H1 (cell line): ENCODE measurements at regions not wholly inside any gene's neighbourhood (a gene's known extent, or its start where the extent isn't known, plus 50 kb on each side); places are given as distances from the start of the nearest gene placed in this dataset.

Source experiments
- CTCF ChIA-PET: fragments of 300-600 bp; sonication (Branson Sonifier 250); formaldehyde crosslinking; loops from one replicate; lab custom pipeline; 2021; ENCODE audit not compliant: partially characterized antibody; lab: Charles Lee
- POLR2A ChIA-PET: fragments of 300-600 bp; sonication (Branson Sonifier 250); formaldehyde crosslinking; loops from one replicate; lab custom pipeline; 2021; ENCODE audit warnings: inconsistent platforms; ENCODE audit not compliant: partially characterized antibody; lab: Charles Lee
- DNase-seq, 2 experiments: peaks; one replicate each; pipeline versions ENCODE4 v3.0.0 to v3.0.0-alpha.2; 2010 to 2022; ENCODE audit warnings: low spot score in 2 of 2, low read depth in 1 of 2, mixed read lengths in 1 of 2
- FAIRE-seq: peaks from 2 replicates; lab custom pipeline; 2011; peaks lifted over from hg19 to GRCh38; lab: Jason Lieb, UNC
- H2AFZ ChIP-seq: 2 replicates; pipeline ENCODE4 v1.8.1; 2012; ENCODE audit warnings: low read length, inconsistent platforms
- H2AK5ac ChIP-seq: 2 replicates; pipeline ENCODE4 v1.6.1; 2013; ENCODE audit warnings: low read depth, low read length
- H2BK120ac ChIP-seq: replicated peaks from 2 replicates; pipeline ENCODE3; 2013; ENCODE audit warnings: low read depth, low read length, inconsistent platforms
- H2BK12ac ChIP-seq: 2 replicates; pipeline ENCODE4 v1.6.1; 2013; ENCODE audit warnings: low read depth, low read length
- H2BK15ac ChIP-seq: 2 replicates; pipeline ENCODE4 v1.6.1; 2013; ENCODE audit warnings: low read length
- H2BK20ac ChIP-seq: 2 replicates; pipeline ENCODE4 v1.6.1; 2013; ENCODE audit warnings: low read length
- H2BK5ac ChIP-seq: 2 replicates; pipeline ENCODE4 v1.6.1; 2013; ENCODE audit warnings: low read depth, low read length
- H3K14ac ChIP-seq: 2 replicates; pipeline ENCODE4 v1.6.1; 2013; ENCODE audit warnings: inconsistent platforms; ENCODE audit not compliant: insufficient read length
- H3K18ac ChIP-seq: 2 replicates; pipeline ENCODE4 v1.6.1; 2013; ENCODE audit warnings: low read length; ENCODE audit errors: extremely low read depth
- H3K23ac ChIP-seq: 2 replicates; pipeline ENCODE4 v1.6.1; 2013; ENCODE audit warnings: inconsistent platforms; ENCODE audit not compliant: insufficient read length
- H3K23me2 ChIP-seq: 2 replicates; pipeline ENCODE4 v1.6.1; 2013; ENCODE audit warnings: low read depth, low read length
- H3K27ac ChIP-seq: 2 replicates; pipeline ENCODE4 v1.6.1; 2011; ENCODE audit warnings: low read depth, low read length, inconsistent platforms
- H3K27me3 ChIP-seq, 4 experiments: replicated peaks in 1 of 4; 1 replicate in 1 of 4; 2 replicates in 3 of 4; pipeline versions ENCODE4 v1.6.1 to v1.8.1; 2011 to 2013; ENCODE audit warnings: low read length in 3 of 4, mild to moderate bottlenecking in 3 of 4, inconsistent platforms in 2 of 4, mixed read lengths in 2 of 4, moderate library complexity in 1 of 4; ENCODE audit not compliant: control insufficient read depth in 3 of 4, insufficient read depth in 3 of 4; ENCODE audit errors: extremely low read depth in 1 of 4
- H3K36me3 ChIP-seq, 4 experiments: 2 replicates each; pipeline versions ENCODE4 v1.6.1 to v1.8.1; 2011 to 2013; ENCODE audit warnings: mild to moderate bottlenecking in 4 of 4, low read length in 3 of 4, moderate library complexity in 2 of 4, control low read depth in 1 of 4, inconsistent platforms in 1 of 4; ENCODE audit not compliant: insufficient read depth in 4 of 4, control insufficient read depth in 2 of 4
- H3K4ac ChIP-seq: replicated peaks from 2 replicates; pipeline ENCODE3; 2013; ENCODE audit warnings: low read length, low read depth, mixed read lengths, inconsistent platforms; ENCODE audit not compliant: insufficient read length
- H3K4me1 ChIP-seq, 4 experiments: replicated peaks in 1 of 4; 1 replicate in 1 of 4; 2 replicates in 3 of 4; pipeline versions ENCODE4 v1.6.1 to v1.8.1; 2011 to 2013; ENCODE audit warnings: low read length in 3 of 4, inconsistent platforms in 2 of 4, mixed read lengths in 1 of 4; ENCODE audit not compliant: insufficient read depth in 4 of 4, control insufficient read depth in 3 of 4
- H3K4me2 ChIP-seq, 2 experiments: 2 replicates each; pipeline versions ENCODE4 v1.6.1 to v1.8.1; 2011 to 2013; ENCODE audit warnings: low read depth in 2 of 2, low read length in 2 of 2, control low read depth in 1 of 2, inconsistent platforms in 1 of 2, mild to moderate bottlenecking in 1 of 2; ENCODE audit not compliant: insufficient read depth in 1 of 2
- H3K4me3 ChIP-seq, 4 experiments: fragments of 200-600, 300-600 bp in 1 of 4; sonication (generic), shearing (Covaris generic), sonication (Bioruptor Twin) in 1 of 4; 2 replicates each; pipeline versions ENCODE4 v1.5.1 to v1.8.1; 2011 to 2016; ENCODE audit warnings: low read length in 4 of 4, low read depth in 3 of 4, control low read depth in 2 of 4, inconsistent platforms in 2 of 4, mild to moderate bottlenecking in 2 of 4, mixed read lengths in 1 of 4, moderate library complexity in 1 of 4; ENCODE audit not compliant: insufficient read depth in 2 of 4; ENCODE audit errors: extremely low read depth in 1 of 4
- H3K56ac ChIP-seq: replicated peaks from 2 replicates; pipeline ENCODE3; 2013; ENCODE audit warnings: low read depth, mild to moderate bottlenecking, mixed read lengths, low read length, inconsistent platforms; ENCODE audit not compliant: insufficient read length
- H3K79me1 ChIP-seq: 2 replicates; pipeline ENCODE4 v1.6.1; 2013; ENCODE audit warnings: low read depth, low read length, control low read depth
- H3K79me2 ChIP-seq, 2 experiments: 2 replicates each; pipeline versions ENCODE4 v1.6.1 to v1.8.1; 2012 to 2013; ENCODE audit warnings: low read length in 2 of 2, mild to moderate bottlenecking in 2 of 2, inconsistent platforms in 1 of 2; ENCODE audit not compliant: insufficient read depth in 2 of 2, control insufficient read depth in 1 of 2
- H3K9ac ChIP-seq, 4 experiments: replicated peaks in 1 of 4; 1 replicate in 1 of 4; 2 replicates in 3 of 4; pipeline versions ENCODE4 v1.6.1 to v1.8.1; 2011 to 2013; ENCODE audit warnings: low read depth in 3 of 4, low read length in 3 of 4, control low read depth in 2 of 4, mild to moderate bottlenecking in 2 of 4, moderate library complexity in 2 of 4, inconsistent platforms in 1 of 4; ENCODE audit errors: extremely low read depth in 1 of 4
- H3K9me3 ChIP-seq, 2 experiments: 2 replicates each; pipeline versions ENCODE4 v1.6.1 to v1.8.1; 2012 to 2013; ENCODE audit warnings: mild to moderate bottlenecking in 2 of 2, moderate library complexity in 2 of 2, control low read depth in 1 of 2, inconsistent platforms in 1 of 2, low read depth in 1 of 2, low read length in 1 of 2, mixed read lengths in 1 of 2; ENCODE audit not compliant: insufficient read depth in 2 of 2
- H4K20me1 ChIP-seq, 2 experiments: replicated peaks in 1 of 2; 2 replicates each; pipeline versions ENCODE3 to v1.8.1; 2011 to 2013; ENCODE audit warnings: inconsistent platforms in 2 of 2, low read length in 2 of 2, mild to moderate bottlenecking in 1 of 2; ENCODE audit not compliant: insufficient read depth in 2 of 2, control insufficient read depth in 1 of 2
- H4K5ac ChIP-seq: 2 replicates; pipeline ENCODE4 v1.6.1; 2013; ENCODE audit warnings: low read length, low read depth, mixed read lengths, inconsistent platforms; ENCODE audit not compliant: insufficient read length
- H4K8ac ChIP-seq: 2 replicates; pipeline ENCODE4 v1.8.0; 2013; ENCODE audit warnings: mild to moderate bottlenecking, moderate library complexity, low read length, inconsistent platforms; ENCODE audit not compliant: insufficient read depth; ENCODE audit errors: extremely low read depth
- H4K91ac ChIP-seq: replicated peaks from 2 replicates; pipeline ENCODE3; 2013; ENCODE audit warnings: low read length, mixed read lengths, inconsistent platforms; ENCODE audit not compliant: insufficient read length
- BACH1 ChIP-seq: IDR thresholded peaks from 2 replicates; pipeline ENCODE4 v1.6.1; 2012; ENCODE audit warnings: low read length, improper control_type of control experiment
- CBX8 ChIP-seq: fragments of 300-800, 300-1000 bp; sonication (generic); IDR thresholded peaks from 2 replicates; pipeline ENCODE4 v1.7.1; 2016; ENCODE audit warnings: low read depth, low read length, borderline replicate concordance
- CEBPB ChIP-seq: IDR thresholded peaks from 2 replicates; pipeline ENCODE4 v1.6.1; 2012; ENCODE audit warnings: low read depth, low read length
- EZH2 ChIP-seq: fragments of 200-600 bp; sonication (generic); IDR thresholded peaks from 2 replicates; pipeline ENCODE4 v1.7.1; 2012; ENCODE audit warnings: low read depth, mild to moderate bottlenecking, moderate library complexity, low read length, inconsistent platforms; ENCODE audit not compliant: severe bottlenecking
- FOSL1 ChIP-seq: IDR thresholded peaks from 2 replicates; pipeline ENCODE4 v1.6.1; 2011; ENCODE audit warnings: mild to moderate bottlenecking, low read depth, low read length, moderate library complexity; ENCODE audit not compliant: insufficient read depth
- HDAC6 ChIP-seq: IDR thresholded peaks from one replicate; pipeline ENCODE4 v1.7.1; 2012; ENCODE audit warnings: low read depth, mild to moderate bottlenecking, inconsistent platforms, low read length, moderate library complexity
- NANOG ChIP-seq: IDR thresholded peaks from 2 replicates; pipeline ENCODE4 v1.6.1; 2011; ENCODE audit warnings: low read length, low read depth, mild to moderate bottlenecking, inconsistent platforms; ENCODE audit not compliant: insufficient read depth, poor library complexity, severe bottlenecking
- POLR2AphosphoS5 ChIP-seq: IDR thresholded peaks from 2 replicates; pipeline ENCODE4 v1.6.1; 2011; ENCODE audit warnings: low read depth, low read length
- SP4 ChIP-seq: IDR thresholded peaks from 2 replicates; pipeline ENCODE4 v1.6.1; 2012; ENCODE audit warnings: low read length, inconsistent platforms
- SUZ12 ChIP-seq: fragments of 200-600 bp; sonication (generic); IDR thresholded peaks from 2 replicates; pipeline ENCODE4 v1.6.1; 2012; ENCODE audit warnings: mild to moderate bottlenecking, inconsistent platforms, low read length, moderate library complexity, mixed read lengths
- TEAD4 ChIP-seq: IDR thresholded peaks from 2 replicates; pipeline ENCODE4 v1.6.1; 2012; ENCODE audit warnings: low read depth, low read length, inconsistent platforms, mixed read lengths
- WGBS, 2 experiments: shearing (Covaris generic) in 1 of 2; methylation state at CpG; one replicate each; pipeline versions ENCODE4 v1.1.6 to v1.1.7; 2013 to 2015; ENCODE audit warnings: low lambda C conversion rate in 2 of 2, mixed read lengths in 2 of 2, inconsistent platforms in 1 of 2, low coverage in 1 of 2, missing lambda C conversion rate in 1 of 2; ENCODE audit not compliant: insufficient replicate concordance in 2 of 2, insufficient coverage in 1 of 2, insufficient read length in 1 of 2; ENCODE audit errors: extremely low coverage in 1 of 2, missing lambda C conversion rate in 1 of 2; 5-methylcytosine and 5-hydroxymethylcytosine counted together
- TF ChIP-seq, protein P1 (sequence below): IDR thresholded peaks from 2 replicates; pipeline ENCODE4 v1.6.1; 2012; ENCODE audit warnings: low read length, inconsistent platforms

DNA sequence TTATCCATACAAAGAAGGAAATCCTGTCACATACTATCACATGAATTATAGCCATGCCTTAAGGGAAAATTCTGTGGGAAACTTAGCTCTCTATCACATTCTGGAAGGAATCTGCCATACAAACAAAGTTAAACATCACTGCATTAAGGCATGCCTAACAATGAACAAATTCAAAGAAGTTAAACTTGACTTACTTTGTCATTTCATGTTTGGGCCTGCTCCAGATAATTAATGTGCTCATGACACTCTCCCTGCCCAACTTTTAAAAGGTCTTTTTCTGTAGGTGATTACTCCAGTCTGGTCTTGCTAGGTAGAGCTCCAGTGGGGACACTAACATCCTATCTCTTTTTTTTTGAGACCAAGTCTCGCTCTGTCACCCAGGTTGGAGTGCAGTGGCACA, 230.5 kb downstream of the AEBP2 start:
- Histone ChIP-seq H3K79me2 (no peaks in the 10 kb centered on the region), H2AK5ac (no peak overlapping the region), H2AFZ (no peak overlapping the region), H2BK12ac (no peak overlapping the region), H3K27me3 (no peaks in the 10 kb centered on the region), H2BK15ac (no peak overlapping the region), H4K5ac (no peak overlapping the region), H4K8ac (no peak overlapping the region), H2BK5ac (no peak overlapping the region), H3K14ac (no peak overlapping the region), H3K23me2 (no peaks in the 10 kb centered on the region), H3K4me2 (no peak overlapping the region), H3K18ac (no peak overlapping the region), H3K4ac (no peak overlapping the region), H3K23ac (no peak overlapping the region), H3K4me3 (no peak overlapping the region), H2BK20ac (no peak overlapping the region), H4K20me1 (no peaks in the 10 kb centered on the region), H4K91ac (no peak overlapping the region), H3K4me1 (no peaks in the 10 kb centered on the region), H3K9ac (no peak overlapping the region), H2BK120ac (no peak overlapping the region), H3K56ac (no peak overlapping the region), H3K9me3 (no peaks in the 10 kb centered on the region), H3K27ac (no peak overlapping the region), H3K79me1 (no peaks in the 10 kb centered on the region), H3K36me3 (no peaks in the 10 kb centered on the region)
- 100% methylated on average over 1 of the region's 1 CpG; no CpG with 5 or more reads in 1 of the 2 experiments for WGBS, 2 experiments
- ChIA-PET POLR2A (no interaction called here), CTCF (no interaction called here)
- DNase-seq (no peak), FAIRE-seq (no peak)
- TF ChIP-seq BACH1 = no peak
- no peak for TF ChIP-seq FOSL1
- TF ChIP-seq, protein P1, sequence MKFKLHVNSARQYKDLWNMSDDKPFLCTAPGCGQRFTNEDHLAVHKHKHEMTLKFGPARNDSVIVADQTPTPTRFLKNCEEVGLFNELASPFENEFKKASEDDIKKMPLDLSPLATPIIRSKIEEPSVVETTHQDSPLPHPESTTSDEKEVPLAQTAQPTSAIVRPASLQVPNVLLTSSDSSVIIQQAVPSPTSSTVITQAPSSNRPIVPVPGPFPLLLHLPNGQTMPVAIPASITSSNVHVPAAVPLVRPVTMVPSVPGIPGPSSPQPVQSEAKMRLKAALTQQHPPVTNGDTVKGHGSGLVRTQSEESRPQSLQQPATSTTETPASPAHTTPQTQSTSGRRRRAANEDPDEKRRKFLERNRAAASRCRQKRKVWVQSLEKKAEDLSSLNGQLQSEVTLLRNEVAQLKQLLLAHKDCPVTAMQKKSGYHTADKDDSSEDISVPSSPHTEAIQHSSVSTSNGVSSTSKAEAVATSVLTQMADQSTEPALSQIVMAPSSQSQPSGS = no peak
- no peak for TF ChIP-seq SUZ12
- TF ChIP-seq CBX8 = no peak
- no peak for TF ChIP-seq HDAC6
- no peak for TF ChIP-seq TEAD4
- no peak for TF ChIP-seq NANOG
- no peak for TF ChIP-seq EZH2
- no peak for TF ChIP-seq POLR2AphosphoS5
- TF ChIP-seq CEBPB = no peak
- no peak for TF ChIP-seq SP4
